ENCODE measurements at regions not wholly inside any gene's neighbourhood (a gene's known extent, or its start where the extent isn't known, plus 50 kb on each side); places are given as distances from the start of the nearest gene placed in this dataset.

DNA sequence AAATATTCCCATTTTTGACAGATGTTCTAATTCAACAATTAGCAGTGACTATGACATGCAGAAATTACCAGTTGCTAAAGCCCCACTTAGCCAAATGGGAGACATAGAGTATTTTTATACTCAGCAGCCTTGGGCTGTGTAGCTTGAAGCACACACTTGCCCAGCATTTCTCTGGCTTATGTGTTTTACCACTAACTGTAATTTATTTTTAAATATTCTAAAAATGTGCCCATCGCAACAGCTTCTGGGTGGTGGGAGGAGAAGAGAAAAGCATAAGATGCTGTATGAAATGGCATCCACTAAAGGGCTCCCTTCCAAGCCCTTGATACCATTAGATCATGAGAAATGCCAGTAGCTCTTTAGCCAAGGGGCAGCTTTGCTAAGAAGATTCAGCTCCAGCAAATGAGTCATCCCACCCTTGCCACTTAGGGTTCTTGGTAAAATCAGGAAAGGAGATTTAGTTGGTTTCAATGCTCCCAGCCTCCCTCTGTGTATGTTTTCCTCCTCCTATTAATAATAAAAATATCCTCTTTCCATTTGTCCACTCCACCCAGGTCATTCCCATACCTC lies 462.7 kb upstream of the DEPDC1 start:
- DNase-seq (ENCODE audit: low spot score) = no peak

DNA sequence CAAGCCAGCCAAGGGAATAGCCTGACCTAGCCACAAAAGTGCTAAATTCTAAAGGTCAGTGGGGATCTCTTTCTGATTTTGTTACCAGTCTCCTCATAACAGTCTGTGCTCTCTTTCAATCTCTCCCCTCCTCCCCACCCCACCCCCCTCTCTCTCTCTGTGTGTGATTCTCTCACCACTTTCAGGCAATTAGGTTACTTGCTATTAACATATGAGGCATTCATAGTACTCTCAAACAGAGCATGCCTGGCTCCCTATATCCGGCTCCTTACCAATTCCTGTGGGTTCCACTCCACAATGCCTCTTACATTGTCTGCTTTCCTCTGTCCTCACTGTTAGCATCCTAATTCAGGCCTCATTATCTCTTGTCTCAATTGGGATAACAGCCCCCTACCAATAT lies 464.3 kb upstream of the DEPDC1 start:
- no peak for DNase-seq (ENCODE audit: low spot score)

DNA sequence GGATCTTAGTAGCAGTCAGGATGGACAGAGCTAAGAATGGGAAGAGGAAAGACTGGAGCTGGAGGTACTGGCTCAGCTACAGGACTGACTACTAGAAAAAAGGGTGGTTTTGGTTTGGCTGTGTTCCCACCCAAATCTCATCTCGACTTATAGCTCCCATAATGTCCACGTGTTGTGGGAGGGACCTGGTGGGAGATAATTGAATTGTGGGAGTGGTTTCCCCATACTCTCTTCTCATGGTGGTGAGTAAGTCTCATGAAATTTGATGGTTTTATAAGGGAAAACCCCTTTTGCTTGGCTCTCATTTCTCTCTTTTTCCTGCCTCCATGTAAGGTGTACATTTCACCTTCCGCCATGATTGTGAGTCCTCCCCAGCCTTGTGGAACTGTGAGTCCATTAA lies 466.5 kb upstream of the DEPDC1 start:
- no peak for DNase-seq (ENCODE audit: low spot score)

DNA sequence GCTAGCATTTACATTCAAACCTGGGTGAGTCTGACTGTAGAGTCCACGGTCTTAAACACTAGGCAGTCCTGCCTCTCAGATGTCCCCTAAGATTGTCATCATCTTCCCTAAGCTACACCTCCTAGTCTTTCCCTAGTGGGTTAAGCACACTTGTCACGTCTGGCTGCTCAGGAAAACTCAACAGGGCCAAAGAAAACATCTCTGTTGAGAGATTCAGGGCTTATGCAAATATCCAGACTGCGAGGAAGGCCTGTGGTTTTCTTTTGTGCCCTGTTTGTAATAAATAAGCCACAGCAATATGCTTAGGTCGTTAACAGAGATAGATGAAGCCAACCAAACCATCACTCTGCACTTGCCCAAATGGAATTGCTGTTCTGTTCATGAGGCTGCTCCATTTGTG lies 472.6 kb upstream of the DEPDC1 start:
- DNase-seq (ENCODE audit: low spot score) = no peak

DNA sequence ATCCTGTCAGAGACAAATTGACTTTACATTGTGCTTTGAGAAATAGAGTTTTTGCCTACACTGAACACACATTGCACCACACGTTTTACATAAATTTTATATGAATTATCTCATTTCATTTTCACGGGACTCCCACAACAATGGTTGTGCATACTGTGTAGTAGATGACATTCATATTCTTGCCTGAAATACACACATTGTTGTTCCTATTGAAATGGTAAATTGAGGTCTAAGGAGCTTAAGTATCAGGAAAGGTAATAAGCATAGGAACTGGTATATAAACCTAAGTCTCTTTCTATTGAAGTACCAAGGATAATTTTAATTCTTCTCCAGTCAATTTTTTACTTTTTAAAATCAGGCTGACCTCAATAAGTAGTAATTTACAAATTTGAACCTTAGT lies 473.7 kb upstream of the DEPDC1 start:
- DNase-seq (ENCODE audit: low spot score) = no peak

DNA sequence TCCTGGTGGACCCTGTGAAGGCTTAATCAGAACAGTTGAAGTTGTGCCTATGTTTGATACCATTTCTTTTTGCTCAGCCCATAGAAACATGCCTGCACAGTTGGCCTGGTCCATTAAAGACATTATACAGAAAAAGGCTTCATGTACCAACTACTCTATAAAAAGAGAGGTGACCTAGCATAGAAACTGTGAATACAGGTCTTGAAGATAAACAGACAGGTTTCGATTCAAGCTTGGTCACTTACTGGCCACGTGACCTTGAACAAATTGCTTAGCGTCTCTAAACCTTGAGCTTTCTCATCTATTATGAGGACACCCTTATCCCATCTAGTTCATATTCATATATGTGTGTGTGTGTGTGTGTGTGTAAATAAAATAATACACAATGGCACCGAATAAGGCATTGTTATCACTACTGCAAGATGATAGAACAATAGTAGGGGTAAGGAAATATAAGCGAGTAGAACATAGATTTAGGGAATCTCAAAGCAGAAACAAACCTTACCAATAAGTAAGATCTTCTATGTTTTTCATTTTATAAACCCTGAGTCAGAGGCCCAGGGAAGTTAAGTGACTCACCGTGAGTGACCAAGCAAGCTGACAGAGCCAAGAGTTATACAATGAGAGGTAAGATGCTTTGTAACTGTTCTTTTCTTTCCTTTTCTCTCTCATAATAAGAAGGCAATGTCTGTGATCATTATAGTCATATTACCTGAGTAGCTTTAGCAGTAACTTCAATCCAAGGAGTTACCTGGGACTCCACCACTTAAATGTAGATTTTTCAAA lies 476.8 kb upstream of the DEPDC1 start:
- no peak for DNase-seq (ENCODE audit: low spot score)

DNA sequence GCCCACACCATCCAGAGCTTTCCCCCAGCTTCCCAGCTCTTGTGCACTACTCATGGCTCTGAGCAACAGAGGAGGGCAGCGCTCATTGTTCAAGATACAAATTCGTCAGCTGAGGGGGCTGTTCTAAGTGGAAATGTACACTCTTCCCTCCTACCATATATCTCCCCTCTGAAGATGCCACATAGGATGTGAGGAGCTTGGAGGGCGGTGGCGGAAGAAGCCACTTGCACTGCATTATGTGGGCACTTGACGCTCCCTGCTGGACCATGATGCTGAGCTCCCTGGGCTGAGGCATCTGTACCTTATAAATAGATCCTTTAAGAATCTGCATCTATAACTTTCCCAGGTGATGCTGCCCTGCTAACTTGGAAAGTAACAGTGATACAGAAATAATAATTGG lies 477.6 kb upstream of the DEPDC1 start:
- DNase-seq (ENCODE audit: low spot score) = no peak

DNA sequence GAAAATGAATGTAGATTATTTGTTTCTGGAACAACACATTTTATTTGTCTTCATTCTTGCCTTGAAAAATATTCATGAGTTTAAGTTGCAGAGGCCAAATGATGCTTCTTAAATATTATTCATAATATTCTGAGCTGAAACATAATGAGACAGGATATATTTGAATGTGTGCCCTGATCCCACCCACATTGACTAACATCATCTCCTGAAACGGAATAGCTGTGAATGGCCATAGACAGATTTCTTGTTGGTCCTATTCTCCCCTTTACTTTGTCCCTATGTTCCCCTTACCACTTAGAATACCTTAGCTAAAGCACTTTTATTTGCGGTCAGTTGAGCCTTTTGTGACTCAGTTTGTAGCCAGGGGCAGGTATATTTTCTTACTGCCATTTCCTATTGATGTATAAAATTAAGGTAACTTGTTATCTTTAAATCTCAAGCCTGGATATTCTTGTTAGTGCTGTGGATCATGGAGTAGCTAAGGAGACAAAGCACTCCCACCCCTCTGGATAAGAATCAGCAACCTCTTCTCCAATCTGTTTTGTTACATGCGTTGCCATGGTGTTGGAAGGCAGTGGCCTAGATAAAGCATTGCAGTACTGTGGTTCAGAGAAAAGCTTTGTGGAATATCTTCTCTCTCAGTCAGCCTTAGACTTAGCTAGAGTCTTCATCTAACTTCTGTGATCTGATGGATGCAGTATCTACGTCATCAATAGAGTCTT lies 478.5 kb upstream of the DEPDC1 start:
- DNase-seq (ENCODE audit: low spot score) = peak; percentile 35

DNA sequence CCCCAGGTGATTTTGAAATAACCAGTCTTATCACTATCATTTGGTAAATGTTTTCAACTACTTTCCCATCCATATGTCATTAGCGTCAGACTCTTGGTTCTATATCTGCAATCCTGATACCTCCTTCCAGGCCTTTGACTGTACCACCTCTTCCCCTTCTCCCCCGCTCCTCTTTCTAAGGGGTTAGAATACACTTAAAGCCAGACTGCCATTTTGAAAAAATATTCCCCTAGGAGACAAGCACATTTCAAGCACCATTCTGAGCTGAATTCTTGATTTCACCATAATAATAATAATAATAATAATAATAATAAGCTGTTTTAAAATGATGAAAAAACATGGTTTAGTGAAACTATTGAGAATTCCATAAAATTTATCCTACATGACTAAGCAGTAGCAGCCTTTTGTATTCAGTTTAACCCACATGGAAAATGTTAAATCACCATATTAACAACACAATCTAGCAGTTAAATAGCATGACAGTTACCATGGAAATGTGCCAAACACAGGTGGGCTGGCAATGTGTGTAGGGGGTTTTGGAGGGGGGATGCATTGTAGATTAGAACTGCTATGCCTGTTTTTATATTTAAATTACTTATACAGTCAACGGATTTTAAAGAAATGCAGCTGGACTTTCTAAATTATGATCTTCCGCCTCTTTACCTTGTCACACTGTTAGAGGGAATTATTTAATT lies 480.2 kb upstream of the DEPDC1 start:
- peak; percentile 28 for DNase-seq (ENCODE audit: low spot score)

DNA sequence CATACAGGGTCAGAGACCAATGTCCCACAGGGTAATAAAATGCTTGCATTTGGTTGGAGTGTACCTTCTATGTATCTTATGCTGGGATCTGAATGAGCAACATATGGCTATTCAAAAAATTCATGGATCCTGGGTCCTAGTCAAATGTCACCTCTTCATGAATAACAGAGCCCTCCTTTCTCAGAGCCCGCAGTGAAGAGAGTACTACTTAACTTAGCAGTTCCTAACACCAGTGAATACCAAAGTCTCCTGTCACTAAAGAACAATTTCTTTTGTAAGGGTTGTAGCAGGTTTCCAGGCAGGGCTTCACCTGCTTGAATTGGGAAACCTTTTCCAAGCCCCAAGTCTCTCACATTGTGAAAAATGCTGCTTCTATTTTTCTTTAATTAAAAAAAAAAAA lies 483.0 kb upstream of the DEPDC1 start:
- no peak for DNase-seq (ENCODE audit: low spot score)

DNA sequence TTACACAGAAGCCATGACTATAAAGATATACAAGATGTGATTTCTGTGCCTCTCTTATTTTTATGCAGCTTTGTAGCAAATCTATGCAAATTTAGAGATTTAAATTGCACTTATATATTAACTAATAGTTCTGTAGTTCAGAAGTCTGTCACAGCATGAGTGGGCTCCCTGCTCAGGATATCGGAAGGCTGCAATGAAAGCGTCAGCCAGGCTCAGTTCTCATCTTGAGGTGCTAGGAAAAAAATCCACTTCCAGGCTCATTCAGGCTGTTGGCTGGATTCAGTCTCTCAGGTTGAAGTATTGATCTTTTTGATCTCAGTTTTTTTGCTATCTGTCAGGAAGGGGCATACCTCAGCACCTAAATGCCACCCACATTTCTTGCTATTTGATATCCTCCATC lies 487.4 kb upstream of the DEPDC1 start:
- DNase-seq (ENCODE audit: low spot score) = no peak

DNA sequence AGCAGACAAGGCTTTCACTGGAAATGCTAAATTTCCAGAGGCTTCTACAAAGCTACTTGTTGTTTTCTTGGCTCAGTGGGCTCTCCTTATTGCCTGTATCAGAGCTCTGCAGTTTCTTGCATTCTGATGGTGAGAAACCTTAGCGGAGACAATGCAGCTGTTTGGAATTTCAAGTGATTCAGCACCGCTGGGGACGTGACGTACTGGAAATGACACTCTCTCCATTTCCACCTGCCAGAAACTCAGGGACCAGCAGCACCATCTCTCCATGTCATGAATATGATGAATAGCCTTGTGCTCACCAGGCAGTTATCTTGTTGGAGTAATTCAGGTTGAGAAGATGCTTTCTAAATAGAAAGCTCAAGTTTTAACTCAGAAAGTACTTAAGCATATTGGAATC lies 497.2 kb upstream of the DEPDC1 start:
- no peak for DNase-seq (ENCODE audit: low spot score)

DNA sequence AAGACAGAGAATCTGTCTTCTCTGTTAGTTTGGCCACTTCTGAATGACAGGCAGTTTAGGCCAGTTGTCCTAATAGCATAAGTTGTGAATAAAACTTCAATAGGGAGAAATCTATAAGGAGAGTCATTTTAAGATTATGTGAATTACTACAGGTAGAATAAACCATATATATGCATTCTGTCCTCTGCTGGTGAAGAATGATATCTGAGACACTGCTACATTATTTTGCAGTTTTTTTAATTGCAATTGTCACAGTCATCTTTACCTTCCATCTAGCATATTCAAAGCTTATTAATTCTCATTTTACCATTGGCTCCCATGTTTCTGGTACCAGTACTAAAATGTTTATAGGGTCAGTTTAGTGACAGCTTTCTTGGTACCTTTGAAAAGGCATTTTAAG lies 519.6 kb upstream of the DEPDC1 start:
- no peak for DNase-seq (ENCODE audit: low spot score)

DNA sequence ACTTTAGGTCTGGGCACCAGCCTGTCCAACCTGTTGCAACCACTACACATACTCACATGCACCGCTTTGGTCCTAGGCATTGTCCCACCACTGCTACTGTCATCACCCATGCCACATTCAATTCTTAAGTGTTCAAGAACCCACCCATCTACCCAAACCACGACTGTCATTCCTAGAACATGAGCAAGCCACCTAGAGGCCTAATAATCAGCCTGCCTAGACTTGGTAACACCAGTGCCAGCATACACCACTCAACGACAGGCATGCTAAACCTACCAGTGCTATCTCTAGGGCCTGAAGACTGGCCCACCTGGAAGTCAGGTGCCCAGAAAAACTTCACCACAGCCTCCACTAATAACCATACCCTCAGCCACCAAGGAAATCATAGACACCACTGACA lies 532.8 kb upstream of the DEPDC1 start:
- no peak for DNase-seq (ENCODE audit: low spot score)

DNA sequence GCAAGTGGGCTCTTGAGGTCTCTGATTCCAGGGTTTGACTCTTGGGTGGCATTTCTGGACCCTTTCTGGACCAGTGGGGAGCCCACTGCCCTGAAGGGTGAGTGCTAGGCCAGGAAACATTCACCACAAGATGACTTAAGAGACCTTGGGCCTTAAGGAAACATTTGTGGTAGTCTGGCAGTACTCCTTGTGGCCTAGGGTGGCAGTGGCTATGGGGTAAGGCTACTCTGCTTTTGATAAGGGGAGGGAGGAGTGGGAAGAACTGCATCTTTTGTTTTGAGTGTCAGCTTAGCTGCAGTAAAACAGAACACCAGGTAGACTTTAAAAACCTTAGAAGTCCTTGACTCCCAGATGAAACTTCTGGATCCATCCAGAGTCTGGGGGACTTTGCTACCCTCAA lies 529.3 kb upstream of the LRRC7 start:
- no peak for DNase-seq (ENCODE audit: low spot score)

DNA sequence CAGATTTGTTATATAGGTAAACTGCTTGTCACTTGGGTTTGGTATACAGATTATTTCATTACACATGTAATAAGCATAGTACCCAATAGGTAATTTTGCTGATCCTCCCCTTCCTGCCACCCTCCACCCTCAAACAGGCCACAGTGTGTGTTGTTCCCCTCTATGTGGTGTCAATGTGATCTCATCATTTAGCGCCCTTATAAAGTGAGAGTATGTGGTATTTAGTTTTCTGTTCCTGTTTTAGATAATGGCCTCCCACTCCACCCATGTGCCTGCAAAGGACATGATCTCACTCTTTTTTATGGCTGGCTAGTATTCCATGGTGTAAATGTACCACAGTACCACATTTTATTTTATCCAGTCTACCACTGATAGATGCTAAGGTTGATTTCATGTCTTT lies 522.1 kb upstream of the LRRC7 start:
- DNase-seq (ENCODE audit: low spot score) = no peak

DNA sequence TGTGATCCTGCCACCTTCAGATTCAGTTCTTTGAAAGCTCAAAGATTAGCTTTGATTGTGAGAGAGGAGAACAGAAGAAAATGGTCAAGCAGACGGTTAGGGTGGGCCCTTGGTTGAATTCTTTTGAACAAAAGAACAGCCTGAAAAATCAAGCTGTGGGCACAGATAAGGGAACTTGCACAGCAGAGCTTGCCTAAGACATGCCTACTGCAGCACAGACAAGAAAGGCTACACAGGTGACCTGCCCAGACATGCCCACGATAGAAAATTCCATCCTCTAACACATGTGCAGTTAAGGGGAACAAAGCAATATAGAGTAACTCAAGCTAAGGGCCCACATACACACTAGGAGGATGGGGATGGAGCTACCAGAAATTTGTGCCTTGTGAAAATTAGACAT lies 512.5 kb upstream of the LRRC7 start:
- no peak for DNase-seq (ENCODE audit: low spot score)

DNA sequence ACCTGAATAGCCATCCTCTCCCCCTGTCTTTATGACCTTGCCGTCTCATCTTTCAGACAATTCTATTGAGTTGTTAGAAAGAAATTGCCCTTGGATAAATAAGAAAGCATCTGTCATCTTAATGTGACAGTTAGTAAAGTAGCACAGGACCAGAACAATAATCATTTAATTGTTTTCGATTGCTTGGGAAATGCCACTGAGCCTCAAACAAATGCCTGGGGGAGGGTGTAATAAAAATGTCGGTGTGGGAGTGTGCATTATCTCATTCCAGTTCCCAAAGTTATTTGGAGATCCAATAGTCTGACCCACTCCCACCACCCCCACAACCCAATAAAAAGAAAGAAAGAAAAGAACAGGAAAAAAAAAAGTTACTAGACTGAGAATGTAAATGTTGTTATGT lies 509.3 kb upstream of the LRRC7 start:
- DNase-seq (ENCODE audit: low spot score) = no peak

DNA sequence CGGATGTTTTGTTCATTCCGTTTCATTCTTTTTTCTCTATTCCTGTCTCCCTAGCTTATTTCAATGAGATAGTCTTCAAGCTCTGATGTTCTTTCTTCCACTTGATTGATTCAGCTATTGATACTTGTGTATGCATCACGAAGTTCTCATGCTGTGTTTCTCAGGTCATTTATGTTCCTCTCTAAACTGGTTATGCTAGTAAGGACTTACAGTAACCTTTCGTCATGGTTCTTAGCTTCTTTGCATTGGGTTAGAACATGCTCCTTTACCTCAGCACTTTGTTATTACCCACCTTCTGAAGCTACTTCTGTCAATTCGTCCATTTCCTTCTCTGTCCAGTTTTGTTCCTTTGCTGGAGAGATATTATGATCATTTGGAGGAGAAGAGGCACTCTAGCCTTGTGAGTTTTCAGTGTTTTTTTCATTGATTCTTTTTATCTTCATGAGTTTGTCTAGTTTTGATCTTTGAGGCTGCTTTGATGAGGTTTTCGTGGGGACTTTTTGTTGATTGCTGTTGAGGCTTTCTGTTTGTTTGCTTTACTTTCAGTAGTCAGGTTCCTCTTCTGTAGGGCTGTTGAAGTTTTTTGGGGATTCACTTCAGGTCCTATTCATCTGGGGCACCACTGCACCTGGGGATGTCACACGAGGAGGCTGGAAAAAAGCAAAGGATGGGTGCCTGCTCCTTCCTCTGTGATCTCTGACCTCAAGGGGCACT lies 496.9 kb upstream of the LRRC7 start:
- DNase-seq (ENCODE audit: low spot score) = no peak

DNA sequence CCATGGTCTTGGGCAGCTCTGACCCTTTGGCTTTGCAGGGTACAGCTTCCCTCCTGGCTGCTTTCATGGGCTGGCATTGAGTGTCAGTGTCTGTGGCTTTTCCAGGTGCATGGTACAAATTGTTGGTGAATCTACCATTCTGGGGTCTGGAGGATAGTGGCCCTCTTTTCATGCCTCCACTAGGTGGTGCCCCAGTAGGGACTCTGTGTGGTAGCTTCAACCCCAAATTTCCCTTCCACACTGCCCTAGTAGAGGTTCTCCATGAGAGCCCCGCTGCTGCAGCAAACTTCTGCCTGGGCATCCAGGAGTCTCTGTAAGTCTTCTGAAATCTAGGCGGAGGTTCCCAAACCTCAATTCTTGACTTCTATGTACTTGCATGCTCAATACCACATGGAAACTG lies 494.5 kb upstream of the LRRC7 start:
- no peak for DNase-seq (ENCODE audit: low spot score)

DNA sequence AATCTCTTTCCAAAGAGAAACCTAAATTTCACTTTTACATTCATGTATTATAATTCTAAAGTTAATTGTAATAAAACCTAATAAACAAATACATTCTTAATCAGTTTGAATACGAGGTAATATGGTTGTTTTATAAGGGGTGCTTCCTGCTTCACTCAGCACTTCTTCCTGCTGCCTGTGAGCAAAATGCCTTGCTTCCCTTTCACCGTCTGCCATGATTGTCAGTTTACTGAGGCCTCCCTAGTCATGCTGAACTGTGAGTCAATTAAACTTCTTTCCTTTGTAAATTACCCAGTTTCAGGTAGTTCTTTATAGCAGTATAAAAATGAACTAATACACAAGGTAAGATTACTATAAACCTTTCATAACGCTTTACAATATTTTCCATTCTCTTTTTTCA lies 491.1 kb upstream of the LRRC7 start:
- no peak for DNase-seq (ENCODE audit: low spot score)

DNA sequence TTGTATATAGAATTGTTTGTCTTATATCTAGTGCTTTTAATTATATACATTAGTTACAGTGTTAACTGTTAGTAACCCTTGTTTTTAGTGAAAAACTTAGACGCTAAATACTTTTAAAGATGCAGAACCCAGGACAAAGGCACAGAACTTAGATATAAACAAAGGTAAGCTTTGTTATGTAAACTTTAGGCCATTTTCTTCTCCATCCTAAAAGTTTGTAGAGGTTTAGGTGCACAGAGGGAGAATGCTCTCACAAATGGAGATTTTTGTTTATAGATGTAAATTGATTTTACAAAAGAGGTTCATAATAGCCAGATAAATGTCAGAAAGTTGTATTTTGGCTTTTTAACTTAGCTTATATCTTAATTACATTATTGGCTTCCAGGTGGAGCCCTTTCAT lies 490.5 kb upstream of the LRRC7 start:
- DNase-seq (ENCODE audit: low spot score) = no peak

Measured in iPS-NIHi11 (cell line).